T-cell (primary cell): ENCODE measurements at regions not wholly inside any gene's neighbourhood (a gene's known extent, or its start where the extent isn't known, plus 50 kb on each side); places are given as distances from the start of the nearest gene placed in this dataset.

Experiments used
- ATAC-seq, 4 experiments: fragments of 200-7000 bp in 3 of 4; fragments of 150-1000 bp in 1 of 4; cut with Tn5 transposase; replicated peaks in 1 of 4; 1 replicate in 3 of 4; 2 replicates in 1 of 4; pipeline ENCODE4 v1.10.0; 2021; ENCODE audit warnings: moderate library complexity in 3 of 4, mild to moderate bottlenecking in 2 of 4, moderate number of reproducible peaks in 1 of 4
- CTCF ChIA-PET, 2 donors: fragments of 300-600 bp; sonication (Branson Sonifier 250); formaldehyde crosslinking; loops; one replicate each; lab custom pipeline; 2022; ENCODE audit warnings: antibody characterized with exemption in 2 of 2; lab: Charles Lee
- POLR2A ChIA-PET, 2 donors: fragments of 300-600 bp; sonication (Branson Sonifier 250); formaldehyde crosslinking; loops; one replicate each; lab custom pipeline; 2022; ENCODE audit warnings: antibody characterized with exemption in 2 of 2; lab: Charles Lee
- DNase-seq, 35 experiments: peaks; one replicate each; pipeline versions ENCODE4 v3.0.0 to v3.0.0-alpha.2; 2013 to 2023
- H3K27ac ChIP-seq: one replicate; pipeline ENCODE4 v1.5.1; 2013; ENCODE audit warnings: low read length
- H3K27me3 ChIP-seq, 2 experiments: replicated peaks in 1 of 2; 1 replicate in 1 of 2; 2 replicates in 1 of 2; pipeline versions ENCODE4 v1.6.1 to v1.7.0; 2013; ENCODE audit warnings: low read length in 1 of 2, mixed read lengths in 1 of 2; ENCODE audit not compliant: control insufficient read depth in 2 of 2, insufficient read depth in 2 of 2; ENCODE audit errors: extremely low read depth in 1 of 2
- H3K36me3 ChIP-seq, 2 donors: 1 replicate in 1 of 2; 2 replicates in 1 of 2; pipeline versions ENCODE4 v1.6.1 to v1.7.0; 2013; ENCODE audit warnings: low read length in 1 of 2; ENCODE audit not compliant: control insufficient read depth in 2 of 2, insufficient read depth in 1 of 2; ENCODE audit errors: extremely low read depth in 1 of 2
- H3K4me1 ChIP-seq, 2 experiments: 1 replicate in 1 of 2; 2 replicates in 1 of 2; pipeline versions ENCODE4 v1.6.1 to v1.7.0; 2013; ENCODE audit warnings: low read length in 2 of 2, mixed read lengths in 1 of 2; ENCODE audit not compliant: insufficient read depth in 2 of 2, control insufficient read depth in 1 of 2; ENCODE audit errors: extremely low read depth in 1 of 2
- H3K4me3 ChIP-seq, 2 donors: 1 replicate in 1 of 2; 2 replicates in 1 of 2; pipeline versions ENCODE4 v1.5.1 to v1.7.0; 2013; ENCODE audit warnings: mild to moderate bottlenecking in 2 of 2, low read length in 1 of 2, moderate library complexity in 1 of 2; ENCODE audit not compliant: control insufficient read depth in 1 of 2; ENCODE audit errors: extremely low read depth in 1 of 2
- H3K9me3 ChIP-seq: 2 replicates; pipeline ENCODE4 v1.7.0; 2013
- H3K27ac Mint-ChIP-seq, 2 donors: one replicate each; pipeline ENCODE4 v1.8.0; 2020 to 2021; ENCODE audit warnings: mild to moderate bottlenecking in 2 of 2, mixed read lengths in 2 of 2
- H3K27me3 Mint-ChIP-seq, 2 donors: one replicate each; pipeline ENCODE4 v1.8.0; 2021 to 2022; ENCODE audit warnings: mixed read lengths in 2 of 2
- H3K36me3 Mint-ChIP-seq: one replicate; pipeline ENCODE4 v1.8.0; 2021; ENCODE audit warnings: mixed read lengths
- H3K4me1 Mint-ChIP-seq, 3 donors: one replicate each; pipeline ENCODE4 v1.8.0; 2020 to 2022; ENCODE audit warnings: mixed read lengths in 3 of 3, mild to moderate bottlenecking in 1 of 3
- H3K4me3 Mint-ChIP-seq, 3 donors: one replicate each; pipeline ENCODE4 v1.8.0; 2020 to 2022; ENCODE audit warnings: mild to moderate bottlenecking in 3 of 3, mixed read lengths in 3 of 3, moderate library complexity in 3 of 3
- H3K9me3 Mint-ChIP-seq, 3 donors: one replicate each; pipeline ENCODE4 v1.8.0; 2020 to 2022; ENCODE audit warnings: mixed read lengths in 3 of 3
- WGBS: methylation state at CpG from one replicate; pipeline ENCODE4 v1.1.5; 2013; ENCODE audit warnings: missing lambda C conversion rate; ENCODE audit not compliant: insufficient coverage; 5-methylcytosine and 5-hydroxymethylcytosine counted together

DNA sequence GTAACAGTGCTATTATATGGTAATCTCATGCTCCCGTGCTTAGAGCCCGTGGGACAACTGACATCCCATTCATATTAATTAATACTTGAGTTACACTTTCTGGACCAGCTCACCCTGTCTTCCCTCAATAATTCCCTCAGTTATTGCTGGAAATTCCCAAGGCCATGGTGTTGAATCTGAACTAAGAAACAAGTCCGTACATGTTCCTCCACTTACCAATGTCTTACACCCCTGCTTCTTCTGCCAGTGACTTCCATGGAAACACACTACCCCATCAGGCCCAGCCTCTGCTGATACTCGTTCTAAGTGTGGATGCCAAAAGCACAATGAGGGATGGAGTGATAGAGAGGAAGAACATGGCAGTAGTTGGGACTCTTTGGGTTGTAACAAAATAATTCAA is 193.7 kb downstream of the RND3 start:
- H3K4me1 ChIP-seq = no peaks in the 10 kb centered on the region
- DNase-seq (no peak), ATAC-seq (no peak)
- Mint-ChIP-seq H3K27me3 (no peaks in the 10 kb centered on the region), H3K27ac (no peak overlapping the region), H3K4me1 (no peaks in the 10 kb centered on the region), H3K36me3 (no peaks in the 10 kb centered on the region), H3K9me3 (peaks cover 0 to 4% (median 3%) of the 10 kb centered on the region in 3 donors), H3K4me3 (no peak overlapping the region)
- ChIA-PET CTCF (no interaction called here), POLR2A (no interaction called here)
- no peaks in the 10 kb centered on the region for H3K9me3 ChIP-seq
- H3K27me3 ChIP-seq = no peaks in the 10 kb centered on the region
- no peaks in the 10 kb centered on the region for H3K36me3 ChIP-seq
- no peak overlapping the region for H3K27ac ChIP-seq
- WGBS = 100% methylated on average over 2 of the region's 4 CpGs
- H3K4me3 ChIP-seq = no peak overlapping the region

DNA sequence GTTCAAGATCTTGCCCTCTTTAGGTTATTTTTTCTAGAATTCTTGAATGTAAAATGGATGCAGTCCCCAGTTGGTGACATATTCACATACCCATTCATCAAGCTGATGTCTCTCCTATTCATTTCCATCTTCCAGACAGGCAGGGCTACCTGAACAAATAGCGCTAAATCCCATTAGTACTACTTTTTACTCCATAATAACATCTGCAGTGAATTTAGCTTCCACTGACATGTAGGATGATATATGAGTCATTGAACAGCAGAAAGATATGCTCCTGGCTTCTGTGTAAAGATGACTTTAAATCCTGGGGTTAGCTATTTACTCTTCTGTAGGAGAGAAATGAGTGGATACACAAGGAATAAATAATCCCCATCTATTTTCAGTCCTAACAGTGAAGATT is 194.7 kb downstream of the RND3 start:
- Histone ChIP-seq H3K9me3 (no peaks in the 10 kb centered on the region), H3K27me3 (no peaks in the 10 kb centered on the region), H3K4me1 (no peaks in the 10 kb centered on the region), H3K36me3 (no peaks in the 10 kb centered on the region), H3K4me3 (no peak overlapping the region), H3K27ac (no peak overlapping the region)
- peaks cover 0 to 6% (median 4%) of the 10 kb centered on the region in 3 donors for H3K9me3 Mint-ChIP-seq
- H3K27me3 Mint-ChIP-seq = no peaks in the 10 kb centered on the region
- ChIA-PET CTCF (no interaction called here), POLR2A (no interaction called here)
- WGBS = no CpG with 5 or more reads among the region's 1 CpG
- no peak overlapping the region for H3K4me3 Mint-ChIP-seq
- ATAC-seq (no peak), DNase-seq (no peak)
- no peaks in the 10 kb centered on the region for H3K36me3 Mint-ChIP-seq
- H3K4me1 Mint-ChIP-seq = no peaks in the 10 kb centered on the region
- H3K27ac Mint-ChIP-seq = no peak overlapping the region

DNA sequence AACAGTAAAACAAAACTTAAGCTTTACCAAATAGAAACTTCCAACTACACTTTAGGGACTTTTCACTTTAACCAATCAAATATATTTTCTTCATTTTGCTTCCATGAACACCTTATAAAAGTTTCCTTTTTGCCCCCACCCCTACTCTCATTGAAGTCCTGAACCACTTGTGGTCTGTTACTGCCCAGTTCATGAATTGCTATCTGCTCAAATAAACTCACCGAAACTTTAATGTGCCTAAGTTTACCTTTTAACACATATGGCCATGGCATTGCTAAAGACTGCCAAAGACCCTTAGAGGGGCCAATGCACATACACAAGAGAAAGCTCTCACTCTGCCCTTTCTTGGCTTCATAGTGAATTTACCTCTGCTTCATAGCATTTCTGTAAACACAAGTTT is 195.3 kb downstream of the RND3 start:
- CTCF ChIA-PET = no interaction called here
- Histone ChIP-seq H3K36me3 (no peaks in the 10 kb centered on the region), H3K4me3 (no peak overlapping the region)

DNA sequence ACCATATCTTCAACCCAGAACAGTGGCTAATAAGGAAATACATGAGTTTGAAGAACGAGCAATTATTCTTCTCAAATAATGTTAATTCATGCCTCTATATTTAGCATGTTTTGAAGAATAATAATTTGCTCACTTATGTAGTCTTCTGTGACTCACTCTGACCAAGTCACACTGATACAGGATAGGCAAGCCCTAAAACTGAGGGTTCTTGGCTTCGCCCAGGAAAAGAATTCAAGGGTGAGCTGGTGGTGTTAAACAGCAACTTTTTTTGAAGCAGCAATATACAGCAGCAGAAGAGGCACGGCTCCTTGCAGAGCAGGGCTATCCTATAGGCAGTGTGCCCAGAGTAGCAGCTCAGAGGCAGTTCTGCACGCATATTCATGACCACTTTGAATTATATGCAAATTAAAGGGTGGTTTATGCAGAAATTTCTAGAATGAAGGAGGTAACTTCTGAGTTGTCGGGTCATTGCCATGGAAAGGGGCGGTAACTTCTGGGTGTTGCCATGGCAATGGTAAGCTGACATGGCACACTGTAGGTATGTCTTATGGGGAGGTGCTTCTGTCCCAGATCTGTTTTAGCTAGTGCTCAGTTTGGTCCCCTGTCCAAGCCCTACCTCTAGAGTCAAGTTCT is 200.6 kb downstream of the RND3 start:
- Histone ChIP-seq H3K27ac (no peak overlapping the region), H3K4me3 (no peak overlapping the region), H3K9me3 (no peaks in the 10 kb centered on the region), H3K27me3 (no peaks in the 10 kb centered on the region), H3K4me1 (no peaks in the 10 kb centered on the region), H3K36me3 (no peaks in the 10 kb centered on the region)
- DNase-seq (no peak), ATAC-seq (no peak)
- WGBS = 90% methylated on average over 4 of the region's 6 CpGs
- H3K9me3 Mint-ChIP-seq = peaks cover 0 to 3% (median 0%) of the 10 kb centered on the region in 3 donors
- no peaks in the 10 kb centered on the region for H3K4me1 Mint-ChIP-seq
- ChIA-PET CTCF (no interaction called here), POLR2A (interaction anchor here in 1 of 2 donors (0.7 kb wide), 1 partner anchor 285 kb away, joined by 3 read pairs; no protein-coding TSS in a partner anchor)
- no peak overlapping the region for H3K4me3 Mint-ChIP-seq
- H3K27me3 Mint-ChIP-seq = no peaks in the 10 kb centered on the region
- H3K27ac Mint-ChIP-seq = no peak overlapping the region
- no peaks in the 10 kb centered on the region for H3K36me3 Mint-ChIP-seq

More for the DNA sequence above, 195.3 kb downstream of the RND3 start:
- Mint-ChIP-seq H3K36me3 (no peaks in the 10 kb centered on the region), H3K27ac (no peak overlapping the region), H3K9me3 (peaks cover 0 to 6% (median 4%) of the 10 kb centered on the region in 3 donors), H3K27me3 (no peaks in the 10 kb centered on the region), H3K4me3 (no peak overlapping the region), H3K4me1 (no peaks in the 10 kb centered on the region)
- ATAC-seq (no peak), DNase-seq (no peak)
- no peaks in the 10 kb centered on the region for H3K9me3 ChIP-seq
- H3K27ac ChIP-seq = no peak overlapping the region
- no peaks in the 10 kb centered on the region for H3K4me1 ChIP-seq
- no peaks in the 10 kb centered on the region for H3K27me3 ChIP-seq
- WGBS = 100% methylated on average over 1 of the region's 1 CpG
- POLR2A ChIA-PET = interaction anchor here in 1 of 2 donors (0.6 kb wide), 1 partner anchor 918 kb away, joined by 3 read pairs; no protein-coding TSS in a partner anchor

DNA sequence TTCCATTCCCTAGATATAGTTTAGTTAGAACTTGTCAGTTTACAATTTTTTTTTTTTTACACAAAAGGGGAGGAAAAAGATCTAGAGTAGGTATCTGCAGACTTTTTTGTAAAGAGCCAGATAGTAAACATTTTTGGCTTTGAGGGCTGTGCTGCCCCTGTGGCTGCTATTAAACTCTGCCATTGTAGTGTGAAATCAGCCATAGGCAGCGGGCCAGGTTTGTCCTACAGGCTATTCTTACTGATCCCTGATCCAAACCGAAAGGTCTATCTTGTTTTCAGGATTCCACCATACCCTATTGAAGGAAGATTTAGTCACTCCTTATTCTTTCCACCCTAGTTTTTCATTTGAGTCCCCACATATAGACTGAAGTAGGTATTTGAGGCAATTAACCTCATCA is 203.4 kb downstream of the RND3 start:
- no peak overlapping the region for H3K4me3 Mint-ChIP-seq
- Histone ChIP-seq H3K27ac (no peak overlapping the region), H3K4me1 (no peaks in the 10 kb centered on the region), H3K36me3 (no peaks in the 10 kb centered on the region), H3K9me3 (no peaks in the 10 kb centered on the region), H3K4me3 (no peak overlapping the region), H3K27me3 (no peaks in the 10 kb centered on the region)
- H3K27ac Mint-ChIP-seq = no peak overlapping the region
- ChIA-PET POLR2A (no interaction called here), CTCF (no interaction called here)
- H3K9me3 Mint-ChIP-seq = peaks cover 0 to 4% (median 3%) of the 10 kb centered on the region in 3 donors
- H3K27me3 Mint-ChIP-seq = no peaks in the 10 kb centered on the region
- no peak for DNase-seq
- H3K36me3 Mint-ChIP-seq = no peaks in the 10 kb centered on the region
- WGBS = no CpG with 5 or more reads among the region's 2 CpGs
- ATAC-seq = no peak
- no peaks in the 10 kb centered on the region for H3K4me1 Mint-ChIP-seq

DNA sequence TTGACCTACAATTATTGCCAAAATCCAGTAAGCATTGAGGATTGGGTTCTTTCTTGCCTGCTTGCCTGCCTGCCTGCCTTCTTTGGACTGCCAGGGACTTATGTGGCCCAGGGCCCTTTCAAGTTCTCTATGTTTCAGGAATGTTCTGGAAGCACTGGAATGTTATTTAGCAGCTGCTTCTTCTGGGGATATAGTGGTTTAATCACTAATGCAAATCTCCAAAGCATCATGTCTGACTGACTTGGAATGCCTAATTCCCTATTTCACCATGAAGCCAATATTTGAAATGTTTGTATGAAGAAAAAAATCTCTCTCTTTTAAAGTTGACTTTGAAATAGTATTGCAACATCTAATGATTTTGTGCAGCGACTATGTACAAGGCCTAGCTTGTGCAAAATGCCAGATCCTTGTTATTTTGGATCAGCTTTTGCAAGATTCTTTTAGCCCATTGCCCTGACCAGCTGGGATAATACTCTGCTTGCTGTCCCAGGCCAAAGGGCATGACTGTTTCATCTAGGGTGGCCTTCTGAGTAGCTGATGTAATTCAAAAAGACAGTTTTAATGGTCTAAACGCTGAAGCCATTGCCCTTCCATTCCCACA is 204.6 kb downstream of the RND3 start:
- CTCF ChIA-PET = no interaction called here
- Histone ChIP-seq H3K27ac (no peak overlapping the region), H3K4me3 (no peak overlapping the region), H3K9me3 (no peaks in the 10 kb centered on the region), H3K4me1 (no peaks in the 10 kb centered on the region), H3K36me3 (no peaks in the 10 kb centered on the region), H3K27me3 (no peaks in the 10 kb centered on the region)
- Mint-ChIP-seq H3K4me3 (no peak overlapping the region), H3K4me1 (no peaks in the 10 kb centered on the region), H3K36me3 (no peaks in the 10 kb centered on the region), H3K27me3 (no peaks in the 10 kb centered on the region), H3K9me3 (peaks cover 4 to 9% (median 5%) of the 10 kb centered on the region in 3 donors), H3K27ac (no peak overlapping the region)
- POLR2A ChIA-PET = no interaction called here
- no peak for DNase-seq
- no peak for ATAC-seq
- 10% methylated on average over 1 of the region's 2 CpGs for WGBS
